Caco-2 (cell line): ENCODE measurements at regions not wholly inside any gene's neighbourhood (a gene's known extent, or its start where the extent isn't known, plus 50 kb on each side); places are given as distances from the start of the nearest gene placed in this dataset.

Experiments used
- BruUV-seq: library from RNA; stranded (reverse); fragments of 400-500 nt; replicated peaks from 2 replicates; lab custom pipeline; 2021; lab: Mats Ljungman, UMichigan
- CTCF ChIA-PET: fragments of 300-600 bp; sonication (Branson Sonifier 250); formaldehyde crosslinking; loops from one replicate; lab custom pipeline; 2022; ENCODE audit warnings: antibody characterized with exemption; lab: Charles Lee
- POLR2A ChIA-PET: fragments of 300-600 bp; sonication (Branson Sonifier 250); formaldehyde crosslinking; loops from one replicate; lab custom pipeline; 2022; ENCODE audit warnings: antibody characterized with exemption; lab: Charles Lee
- DNase-seq, 2 experiments: peaks; one replicate each; pipeline versions ENCODE4 v3.0.0 to v3.0.0-alpha.2; 2020 to 2022
- H3K27me3 ChIP-seq: replicated peaks from 2 replicates; pipeline ENCODE4 v1.6.0; 2011; ENCODE audit warnings: low read length; ENCODE audit not compliant: control insufficient read depth, insufficient read depth
- H3K36me3 ChIP-seq: 2 replicates; pipeline ENCODE4 v1.5.1; 2011; ENCODE audit warnings: low read length; ENCODE audit not compliant: control insufficient read depth, insufficient read depth
- H3K4me1 ChIP-seq: fragments of 250-450 bp; sonication (Bioruptor Pico); 2 replicates; pipeline ENCODE4 v1.5.1; 2020; ENCODE audit warnings: mild to moderate bottlenecking
- H3K4me3 ChIP-seq: 2 replicates; pipeline ENCODE4 v1.5.1; 2011; ENCODE audit warnings: low read depth, mild to moderate bottlenecking, control low read depth, low read length
- H3K9me3 ChIP-seq: fragments of 250-450 bp; sonication (Bioruptor Pico); 2 replicates; pipeline ENCODE4 v1.5.1; 2020; ENCODE audit warnings: mild to moderate bottlenecking, moderate library complexity
- H3K27ac Mint-ChIP-seq: one replicate; pipeline ENCODE4 v1.8.0; 2022; ENCODE audit warnings: mixed read lengths; ENCODE audit not compliant: unreplicated experiment
- H3K27me3 Mint-ChIP-seq: one replicate; pipeline ENCODE4 v1.8.0; 2022; ENCODE audit warnings: mixed read lengths; ENCODE audit not compliant: insufficient read depth, unreplicated experiment
- H3K36me3 Mint-ChIP-seq: one replicate; pipeline ENCODE4 v1.8.0; 2022; ENCODE audit warnings: mild to moderate bottlenecking, mixed read lengths; ENCODE audit not compliant: insufficient read depth, unreplicated experiment
- H3K4me1 Mint-ChIP-seq: one replicate; pipeline ENCODE4 v1.8.0; 2022; ENCODE audit warnings: low read depth, mixed read lengths; ENCODE audit not compliant: unreplicated experiment
- H3K4me3 Mint-ChIP-seq: one replicate; pipeline ENCODE4 v1.8.0; 2022; ENCODE audit warnings: mild to moderate bottlenecking, moderate library complexity, mixed read lengths; ENCODE audit not compliant: unreplicated experiment
- H3K9me3 Mint-ChIP-seq: one replicate; pipeline ENCODE4 v1.8.0; 2022; ENCODE audit warnings: mixed read lengths; ENCODE audit not compliant: unreplicated experiment
- intact Hi-C: fragments of 100-400 bp; cut with micrococcal nuclease; formaldehyde crosslinking; loops from one replicate; pipeline ENCODE4 v1.10.0; 2022; ENCODE audit not compliant: unreplicated experiment
- TF ChIP-seq, protein P1 (sequence below), 2 experiments: fragments of 200-600 bp in 1 of 2; IDR thresholded peaks; 1 replicate in 1 of 2; 2 replicates in 1 of 2; pipeline versions ENCODE4 v1.5.1 to v1.8.0; 2011 to 2022; ENCODE audit warnings: antibody characterized with exemption in 1 of 2, control low read depth in 1 of 2, inconsistent platforms in 1 of 2, low read depth in 1 of 2, low read length in 1 of 2, mild to moderate bottlenecking in 1 of 2, moderate library complexity in 1 of 2; ENCODE audit not compliant: insufficient read depth in 1 of 2, severe bottlenecking in 1 of 2, unreplicated experiment in 1 of 2

DNA sequence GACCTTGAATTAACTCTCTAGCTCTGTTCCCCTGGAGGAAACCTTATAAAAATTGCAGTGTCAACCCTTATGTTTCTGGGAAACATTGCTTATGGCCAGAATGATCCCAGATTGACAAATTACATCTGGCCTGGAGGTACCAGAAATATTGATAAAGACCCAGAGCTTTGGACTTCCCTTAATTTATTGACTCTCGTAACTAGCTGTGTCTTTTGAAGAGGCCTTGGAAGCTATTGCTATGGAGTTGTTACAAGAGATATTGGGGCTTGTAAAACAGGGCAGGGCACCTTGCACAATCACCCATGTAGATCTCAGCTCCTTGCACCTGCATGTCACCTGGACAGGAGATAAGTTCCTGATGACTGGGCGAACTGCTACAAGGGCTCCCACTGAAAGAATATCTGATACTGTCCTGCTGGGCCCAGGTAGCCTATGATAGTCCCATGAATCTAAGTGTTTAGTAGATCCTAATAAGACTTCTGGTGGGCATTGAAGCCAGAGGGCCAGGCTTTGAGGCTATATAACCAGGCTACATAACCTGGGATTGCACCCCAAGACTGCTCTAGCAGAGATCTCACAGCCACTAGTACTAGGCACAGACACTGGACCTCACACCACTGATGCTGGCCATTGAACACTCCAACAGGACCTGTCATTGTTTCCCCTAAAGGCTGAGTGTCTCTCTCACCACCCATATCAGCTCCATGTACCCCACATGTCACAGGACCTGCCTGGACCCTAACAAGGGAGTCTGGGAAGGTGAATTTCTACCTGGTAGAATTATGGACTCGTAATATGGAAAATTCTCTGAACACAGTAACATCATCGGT is 135.7 kb upstream of the PWP1 start:
- BruUV-seq: no TSS peak
- H3K9me3 Mint-ChIP-seq: no peaks in the 10 kb centered on the region
- H3K27me3 ChIP-seq: no peaks in the 10 kb centered on the region
- H3K27ac Mint-ChIP-seq: no peak overlapping the region
- peak; percentile 40 to 58 for DNase-seq
- H3K4me1 Mint-ChIP-seq: no peaks in the 10 kb centered on the region
- no peaks in the 10 kb centered on the region for H3K4me1 ChIP-seq
- no peaks in the 10 kb centered on the region for H3K36me3 Mint-ChIP-seq
- ChIA-PET CTCF (no interaction called here), POLR2A (no interaction called here)
- H3K9me3 ChIP-seq: no peaks in the 10 kb centered on the region
- no peak overlapping the region for H3K4me3 Mint-ChIP-seq
- no peak overlapping the region for H3K4me3 ChIP-seq
- H3K27me3 Mint-ChIP-seq: peaks cover 12% of the 10 kb centered on the region
- H3K36me3 ChIP-seq: no peaks in the 10 kb centered on the region
- intact Hi-C loops: loop anchor here (5.0 kb wide), 1 partner anchor 57 kb away; no protein-coding TSS in a partner anchor
- TF ChIP-seq, protein P1, sequence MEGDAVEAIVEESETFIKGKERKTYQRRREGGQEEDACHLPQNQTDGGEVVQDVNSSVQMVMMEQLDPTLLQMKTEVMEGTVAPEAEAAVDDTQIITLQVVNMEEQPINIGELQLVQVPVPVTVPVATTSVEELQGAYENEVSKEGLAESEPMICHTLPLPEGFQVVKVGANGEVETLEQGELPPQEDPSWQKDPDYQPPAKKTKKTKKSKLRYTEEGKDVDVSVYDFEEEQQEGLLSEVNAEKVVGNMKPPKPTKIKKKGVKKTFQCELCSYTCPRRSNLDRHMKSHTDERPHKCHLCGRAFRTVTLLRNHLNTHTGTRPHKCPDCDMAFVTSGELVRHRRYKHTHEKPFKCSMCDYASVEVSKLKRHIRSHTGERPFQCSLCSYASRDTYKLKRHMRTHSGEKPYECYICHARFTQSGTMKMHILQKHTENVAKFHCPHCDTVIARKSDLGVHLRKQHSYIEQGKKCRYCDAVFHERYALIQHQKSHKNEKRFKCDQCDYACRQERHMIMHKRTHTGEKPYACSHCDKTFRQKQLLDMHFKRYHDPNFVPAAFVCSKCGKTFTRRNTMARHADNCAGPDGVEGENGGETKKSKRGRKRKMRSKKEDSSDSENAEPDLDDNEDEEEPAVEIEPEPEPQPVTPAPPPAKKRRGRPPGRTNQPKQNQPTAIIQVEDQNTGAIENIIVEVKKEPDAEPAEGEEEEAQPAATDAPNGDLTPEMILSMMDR (IDR thresholded peaks at IDR 0.05; ENCODE audit: insufficient read depth in 1 of 2, low read depth in 1 of 2, low read length in 1 of 2, severe bottlenecking in 1 of 2, unreplicated experiment in 1 of 2): no peak

DNA sequence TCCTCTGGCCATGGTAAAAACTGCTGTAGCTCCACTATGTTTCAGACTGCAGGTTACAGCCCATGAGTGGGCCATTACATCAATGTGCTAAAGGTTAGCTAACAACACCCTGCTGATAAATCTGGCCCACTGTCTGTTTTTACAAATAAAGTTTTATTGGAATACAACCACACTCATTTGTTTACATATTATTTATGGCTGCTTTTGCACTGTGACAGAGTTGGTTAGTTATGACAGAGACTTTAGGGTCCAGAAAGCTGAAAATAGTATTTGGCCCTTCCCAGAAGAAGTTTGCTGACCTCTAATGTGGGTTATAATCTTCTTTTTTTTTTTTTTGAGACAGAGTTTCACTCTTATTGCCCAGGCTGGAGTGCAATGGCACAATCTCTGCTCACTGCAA is 134.2 kb upstream of the PWP1 start:
- TF ChIP-seq, protein P1 (IDR thresholded peaks at IDR 0.05; ENCODE audit: insufficient read depth in 1 of 2, low read depth in 1 of 2, low read length in 1 of 2, severe bottlenecking in 1 of 2, unreplicated experiment in 1 of 2): no peak
- CTCF ChIA-PET: no interaction called here
- POLR2A ChIA-PET: no interaction called here

DNA sequence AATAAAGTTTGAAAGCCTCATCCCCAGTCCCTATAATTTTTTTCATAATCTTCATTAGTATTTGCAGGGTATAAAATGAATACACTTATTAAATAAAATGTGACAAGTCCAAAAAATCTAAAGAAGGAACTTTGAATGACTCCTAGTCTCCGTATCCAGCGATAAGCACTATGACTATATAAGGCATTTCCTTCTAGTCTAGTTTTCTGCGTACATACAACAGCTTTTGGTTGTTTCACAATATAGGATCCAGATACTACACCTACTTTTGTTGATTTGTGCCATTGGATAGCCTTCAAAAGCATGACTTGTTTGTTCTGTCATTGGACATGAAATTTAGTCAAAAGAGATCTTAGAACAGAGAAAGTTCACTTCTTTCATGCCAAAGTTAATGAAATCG is 133.3 kb upstream of the PWP1 start:
- H3K36me3 ChIP-seq: no peaks in the 10 kb centered on the region
- ChIA-PET CTCF (no interaction called here), POLR2A (no interaction called here)
- no peaks in the 10 kb centered on the region for H3K4me1 ChIP-seq
- no peaks in the 10 kb centered on the region for H3K27me3 Mint-ChIP-seq
- no peaks in the 10 kb centered on the region for H3K9me3 ChIP-seq
- H3K4me1 Mint-ChIP-seq: no peaks in the 10 kb centered on the region
- TF ChIP-seq, protein P1 (IDR thresholded peaks at IDR 0.05; ENCODE audit: insufficient read depth in 1 of 2, low read depth in 1 of 2, low read length in 1 of 2, severe bottlenecking in 1 of 2, unreplicated experiment in 1 of 2): no peak
- no peaks in the 10 kb centered on the region for H3K36me3 Mint-ChIP-seq
- no peak overlapping the region for H3K4me3 ChIP-seq
- intact Hi-C loops: no loop called here
- no TSS peak for BruUV-seq
- no peak overlapping the region for H3K4me3 Mint-ChIP-seq
- H3K27ac Mint-ChIP-seq: no peak overlapping the region
- no peaks in the 10 kb centered on the region for H3K9me3 Mint-ChIP-seq
- H3K27me3 ChIP-seq: no peaks in the 10 kb centered on the region
- no peak for DNase-seq

More for the DNA sequence above, 134.2 kb upstream of the PWP1 start:
- Histone ChIP-seq H3K36me3 (no peaks in the 10 kb centered on the region), H3K9me3 (no peaks in the 10 kb centered on the region), H3K27me3 (no peaks in the 10 kb centered on the region), H3K4me3 (no peak overlapping the region), H3K4me1 (no peaks in the 10 kb centered on the region)
- Mint-ChIP-seq H3K4me1 (no peaks in the 10 kb centered on the region), H3K27me3 (peaks cover under 1% of the 10 kb centered on the region), H3K27ac (no peak overlapping the region), H3K4me3 (no peak overlapping the region), H3K36me3 (no peaks in the 10 kb centered on the region), H3K9me3 (no peaks in the 10 kb centered on the region)
- intact Hi-C loops: no loop called here
- no peak for DNase-seq
- BruUV-seq: no TSS peak
